GM12874 (cell line): ENCODE measurements at regions not wholly inside any gene's neighbourhood (a gene's known extent, or its start where the extent isn't known, plus 50 kb on each side); places are given as distances from the start of the nearest gene placed in this dataset.

Experiments
- CTCF ChIP-seq: IDR thresholded peaks from 2 replicates; pipeline ENCODE4 v1.5.1; 2011; ENCODE audit warnings: low read depth, mild to moderate bottlenecking, control low read depth, low read length, moderate library complexity; ENCODE audit not compliant: insufficient read depth

- TF ChIP-seq CTCF, result no peak
These were observed 1582.0 kb upstream of the PCDH20 start for GRCh38 chr13:62997696-62998095.

- TF ChIP-seq CTCF, result no peak
These were observed 1581.5 kb upstream of the PCDH20 start for GRCh38 chr13:62997038-62997599.

GRCh38 chr13:62973804-62974203 lies 1558.2 kb upstream of the PCDH20 start:
- TF ChIP-seq CTCF, result no peak

- no peak for TF ChIP-seq CTCF
These were observed 1548.9 kb upstream of the PCDH20 start for GRCh38 chr13:62964522-62964921.

- no peak for TF ChIP-seq CTCF
These were observed 1545.1 kb upstream of the PCDH20 start for GRCh38 chr13:62960723-62961122.

- no peak for TF ChIP-seq CTCF
These were observed 1518.2 kb upstream of the PCDH20 start for GRCh38 chr13:62933809-62934208.

- TF ChIP-seq CTCF, result no peak
These were observed 1516.7 kb upstream of the PCDH20 start for GRCh38 chr13:62932256-62932883.
